Liver (tissue), 8 donors: ENCODE measurements at regions not wholly inside any gene's neighbourhood (a gene's known extent, or its start where the extent isn't known, plus 50 kb on each side); places are given as distances from the start of the nearest gene placed in this dataset.

Experiments
- DNase-seq: peaks from one replicate; pipeline ENCODE4 v3.0.0-alpha.2; 2017; ENCODE audit warnings: low spot score
- H3K27ac ChIP-seq, 2 donors: one replicate each; pipeline ENCODE4 v1.7.0; 2013; ENCODE audit warnings: inconsistent platforms in 2 of 2, low read length in 2 of 2, control low read depth in 1 of 2, low read depth in 1 of 2, mild to moderate bottlenecking in 1 of 2
- H3K27me3 ChIP-seq, 4 donors: one replicate each; pipeline versions ENCODE4 v1.6.1 to v1.7.0; 2013; ENCODE audit warnings: low read length in 3 of 4, inconsistent platforms in 1 of 4, mild to moderate bottlenecking in 1 of 4, moderate library complexity in 1 of 4; ENCODE audit not compliant: control insufficient read depth in 4 of 4, insufficient read depth in 4 of 4
- H3K36me3 ChIP-seq, 4 donors: one replicate each; pipeline versions ENCODE4 v1.6.1 to v1.7.0; 2013; ENCODE audit warnings: low read length in 3 of 4, mild to moderate bottlenecking in 3 of 4, low read depth in 1 of 4, moderate library complexity in 1 of 4; ENCODE audit not compliant: control insufficient read depth in 4 of 4, insufficient read depth in 3 of 4
- H3K4me1 ChIP-seq, 4 donors: one replicate each; pipeline versions ENCODE4 v1.6.1 to v1.7.0; 2013; ENCODE audit warnings: low read length in 3 of 4, mild to moderate bottlenecking in 3 of 4, moderate library complexity in 1 of 4; ENCODE audit not compliant: control insufficient read depth in 4 of 4, insufficient read depth in 4 of 4
- H3K4me3 ChIP-seq, 3 donors: one replicate each; pipeline versions ENCODE4 v1.6.1 to v1.7.0; 2013; ENCODE audit warnings: low read length in 3 of 3, control low read depth in 1 of 3, low read depth in 1 of 3, mild to moderate bottlenecking in 1 of 3
- H3K9ac ChIP-seq, 2 donors: one replicate each; pipeline ENCODE4 v1.7.0; 2013; ENCODE audit warnings: low read length in 2 of 2, mild to moderate bottlenecking in 2 of 2, moderate library complexity in 2 of 2, control low read depth in 1 of 2, low read depth in 1 of 2
- H3K9me3 ChIP-seq, 4 donors: one replicate each; pipeline versions ENCODE4 v1.6.1 to v1.7.0; 2013; ENCODE audit warnings: low read length in 3 of 4; ENCODE audit not compliant: control insufficient read depth in 4 of 4
- EGR1 ChIP-seq, 2 donors: IDR thresholded peaks; 2 replicates each; pipeline ENCODE4 v1.6.1; 2016 to 2018; ENCODE audit warnings: antibody characterized with exemption in 2 of 2, low read depth in 2 of 2
- GABPA ChIP-seq, 2 donors: IDR thresholded peaks in 1 of 2; conservative IDR thresholded peaks in 1 of 2; 2 replicates each; pipeline ENCODE4 v1.6.1; 2016; ENCODE audit warnings: antibody characterized with exemption in 2 of 2, mild to moderate bottlenecking in 1 of 2, moderate library complexity in 1 of 2
- HNF4A ChIP-seq, 2 donors: conservative IDR thresholded peaks; 2 replicates each; pipeline ENCODE4 v1.6.1; 2016; ENCODE audit warnings: antibody characterized with exemption in 2 of 2, mild to moderate bottlenecking in 2 of 2
- HNF4G ChIP-seq: IDR thresholded peaks from 2 replicates; pipeline ENCODE4 v1.6.1; 2016; ENCODE audit warnings: antibody characterized with exemption
- JUND ChIP-seq, 2 donors: IDR thresholded peaks; 2 replicates each; pipeline ENCODE4 v1.6.1; 2016; ENCODE audit warnings: antibody characterized with exemption in 2 of 2
- RAD21 ChIP-seq, 2 donors: IDR thresholded peaks; 2 replicates each; pipeline ENCODE4 v1.6.1; 2016; ENCODE audit warnings: antibody characterized with exemption in 2 of 2, mild to moderate bottlenecking in 2 of 2
- RXRA ChIP-seq, 2 donors: IDR thresholded peaks; 2 replicates each; pipeline ENCODE4 v1.6.1; 2017 to 2018; ENCODE audit warnings: antibody characterized with exemption in 2 of 2, mild to moderate bottlenecking in 1 of 2
- SP1 ChIP-seq: IDR thresholded peaks from 2 replicates; pipeline ENCODE4 v1.6.1; 2018; ENCODE audit warnings: antibody characterized with exemption, mild to moderate bottlenecking
- YY1 ChIP-seq: IDR thresholded peaks from 2 replicates; pipeline ENCODE4 v1.6.1; 2016; ENCODE audit warnings: antibody characterized with exemption, mild to moderate bottlenecking
- WGBS: extraction: QIAGEN DNeasy Blood & Tissue Kit; methylation state at CpG from one replicate; pipeline ENCODE4 v1.1.7; 2013; 5-methylcytosine and 5-hydroxymethylcytosine counted together
- TF ChIP-seq, protein P1 (sequence below): IDR thresholded peaks from 2 replicates; pipeline ENCODE4 v1.6.1; 2016; ENCODE audit warnings: antibody characterized with exemption
- TF ChIP-seq, protein P2 (sequence below): IDR thresholded peaks from 2 replicates; pipeline ENCODE4 v1.6.1; 2016; ENCODE audit warnings: antibody characterized with exemption
- TF ChIP-seq, protein P3 (sequence below): fragments of 150-350 bp; IDR thresholded peaks from 2 replicates; pipeline ENCODE4 v1.5.1; 2017; ENCODE audit warnings: improper control_type of control experiment, low read depth, low read length; ENCODE audit not compliant: missing input control
- TF ChIP-seq, protein P4 (sequence below): IDR thresholded peaks from 2 replicates; pipeline ENCODE4 v1.6.1; 2016; ENCODE audit warnings: antibody characterized with exemption, mild to moderate bottlenecking
- donor health status: healthy.
- donor health status: healthy.
- donor health status: healthy.
- donor health status: healthy.
- donor health status: healthy.

DNA sequence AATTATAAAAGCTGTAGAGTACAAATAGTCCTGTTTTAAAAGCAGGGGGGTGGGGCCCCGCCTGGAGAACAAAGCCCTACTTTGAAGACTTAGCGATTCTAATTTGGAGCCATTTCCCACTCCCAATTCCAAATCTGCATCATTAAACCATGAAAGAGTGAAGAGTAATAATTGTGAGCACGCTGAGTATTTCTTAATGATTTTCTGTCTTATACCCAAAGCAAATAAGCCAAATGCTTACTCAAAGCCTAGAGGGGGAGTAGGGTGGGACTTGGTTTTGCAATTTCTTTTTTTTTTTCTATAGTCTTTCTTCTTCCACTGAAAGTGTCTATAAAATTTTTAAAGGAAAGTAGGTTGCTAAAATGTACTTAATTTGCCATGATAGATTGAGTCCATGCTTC lies 470.1 kb downstream of the TOX3 start:
- Histone ChIP-seq H3K9me3 (no peaks in the 10 kb centered on the region), H3K4me3 (no peak overlapping the region), H3K36me3 (no peaks in the 10 kb centered on the region), H3K27ac (no peak overlapping the region), H3K4me1 (no peaks in the 10 kb centered on the region), H3K9ac (no peak overlapping the region), H3K27me3 (no peaks in the 10 kb centered on the region)
- DNase-seq, result no peak
- WGBS, result 84% methylated on average over 3 of the region's 3 CpGs
- TF ChIP-seq, protein P1, sequence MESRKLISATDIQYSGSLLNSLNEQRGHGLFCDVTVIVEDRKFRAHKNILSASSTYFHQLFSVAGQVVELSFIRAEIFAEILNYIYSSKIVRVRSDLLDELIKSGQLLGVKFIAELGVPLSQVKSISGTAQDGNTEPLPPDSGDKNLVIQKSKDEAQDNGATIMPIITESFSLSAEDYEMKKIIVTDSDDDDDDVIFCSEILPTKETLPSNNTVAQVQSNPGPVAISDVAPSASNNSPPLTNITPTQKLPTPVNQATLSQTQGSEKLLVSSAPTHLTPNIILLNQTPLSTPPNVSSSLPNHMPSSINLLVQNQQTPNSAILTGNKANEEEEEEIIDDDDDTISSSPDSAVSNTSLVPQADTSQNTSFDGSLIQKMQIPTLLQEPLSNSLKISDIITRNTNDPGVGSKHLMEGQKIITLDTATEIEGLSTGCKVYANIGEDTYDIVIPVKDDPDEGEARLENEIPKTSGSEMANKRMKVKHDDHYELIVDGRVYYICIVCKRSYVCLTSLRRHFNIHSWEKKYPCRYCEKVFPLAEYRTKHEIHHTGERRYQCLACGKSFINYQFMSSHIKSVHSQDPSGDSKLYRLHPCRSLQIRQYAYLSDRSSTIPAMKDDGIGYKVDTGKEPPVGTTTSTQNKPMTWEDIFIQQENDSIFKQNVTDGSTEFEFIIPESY, result no peak
- TF ChIP-seq, protein P2, sequence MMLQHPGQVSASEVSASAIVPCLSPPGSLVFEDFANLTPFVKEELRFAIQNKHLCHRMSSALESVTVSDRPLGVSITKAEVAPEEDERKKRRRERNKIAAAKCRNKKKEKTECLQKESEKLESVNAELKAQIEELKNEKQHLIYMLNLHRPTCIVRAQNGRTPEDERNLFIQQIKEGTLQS, result no peak
- TF ChIP-seq EGR1 (IDR thresholded peaks at IDR 0.05; ENCODE audit: low read depth in 2 of 2) (no peak), YY1 (no peak)
- TF ChIP-seq, protein P3, sequence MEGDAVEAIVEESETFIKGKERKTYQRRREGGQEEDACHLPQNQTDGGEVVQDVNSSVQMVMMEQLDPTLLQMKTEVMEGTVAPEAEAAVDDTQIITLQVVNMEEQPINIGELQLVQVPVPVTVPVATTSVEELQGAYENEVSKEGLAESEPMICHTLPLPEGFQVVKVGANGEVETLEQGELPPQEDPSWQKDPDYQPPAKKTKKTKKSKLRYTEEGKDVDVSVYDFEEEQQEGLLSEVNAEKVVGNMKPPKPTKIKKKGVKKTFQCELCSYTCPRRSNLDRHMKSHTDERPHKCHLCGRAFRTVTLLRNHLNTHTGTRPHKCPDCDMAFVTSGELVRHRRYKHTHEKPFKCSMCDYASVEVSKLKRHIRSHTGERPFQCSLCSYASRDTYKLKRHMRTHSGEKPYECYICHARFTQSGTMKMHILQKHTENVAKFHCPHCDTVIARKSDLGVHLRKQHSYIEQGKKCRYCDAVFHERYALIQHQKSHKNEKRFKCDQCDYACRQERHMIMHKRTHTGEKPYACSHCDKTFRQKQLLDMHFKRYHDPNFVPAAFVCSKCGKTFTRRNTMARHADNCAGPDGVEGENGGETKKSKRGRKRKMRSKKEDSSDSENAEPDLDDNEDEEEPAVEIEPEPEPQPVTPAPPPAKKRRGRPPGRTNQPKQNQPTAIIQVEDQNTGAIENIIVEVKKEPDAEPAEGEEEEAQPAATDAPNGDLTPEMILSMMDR, result no peak

DNA sequence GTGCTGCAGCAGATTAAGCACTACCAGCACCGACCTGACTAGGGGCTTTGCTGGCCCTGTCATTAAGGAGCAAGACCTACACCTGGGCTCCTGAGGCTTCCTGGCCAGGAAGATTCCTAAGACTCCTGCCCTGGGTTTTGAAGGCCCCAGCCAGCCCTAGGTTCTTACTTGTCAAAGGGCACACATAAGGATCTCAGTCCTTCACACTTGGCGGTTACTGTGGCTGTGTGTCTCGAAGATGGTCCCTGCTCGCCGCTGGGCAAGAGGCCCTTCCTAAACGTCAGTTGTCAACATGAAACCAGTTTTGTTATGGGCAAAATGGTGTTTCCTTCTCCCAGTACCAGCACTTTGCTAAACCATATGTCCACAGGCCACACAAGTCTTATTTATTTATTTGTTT lies 470.6 kb downstream of the TOX3 start:
- WGBS, result 89% methylated on average over 6 of the region's 6 CpGs
- Histone ChIP-seq H3K9me3 (no peaks in the 10 kb centered on the region), H3K9ac (no peak overlapping the region), H3K4me3 (no peak overlapping the region), H3K27me3 (no peaks in the 10 kb centered on the region), H3K36me3 (no peaks in the 10 kb centered on the region), H3K4me1 (no peaks in the 10 kb centered on the region), H3K27ac (no peak overlapping the region)
- no peak for DNase-seq
- TF ChIP-seq, protein P1, result no peak
- TF ChIP-seq, protein P4, sequence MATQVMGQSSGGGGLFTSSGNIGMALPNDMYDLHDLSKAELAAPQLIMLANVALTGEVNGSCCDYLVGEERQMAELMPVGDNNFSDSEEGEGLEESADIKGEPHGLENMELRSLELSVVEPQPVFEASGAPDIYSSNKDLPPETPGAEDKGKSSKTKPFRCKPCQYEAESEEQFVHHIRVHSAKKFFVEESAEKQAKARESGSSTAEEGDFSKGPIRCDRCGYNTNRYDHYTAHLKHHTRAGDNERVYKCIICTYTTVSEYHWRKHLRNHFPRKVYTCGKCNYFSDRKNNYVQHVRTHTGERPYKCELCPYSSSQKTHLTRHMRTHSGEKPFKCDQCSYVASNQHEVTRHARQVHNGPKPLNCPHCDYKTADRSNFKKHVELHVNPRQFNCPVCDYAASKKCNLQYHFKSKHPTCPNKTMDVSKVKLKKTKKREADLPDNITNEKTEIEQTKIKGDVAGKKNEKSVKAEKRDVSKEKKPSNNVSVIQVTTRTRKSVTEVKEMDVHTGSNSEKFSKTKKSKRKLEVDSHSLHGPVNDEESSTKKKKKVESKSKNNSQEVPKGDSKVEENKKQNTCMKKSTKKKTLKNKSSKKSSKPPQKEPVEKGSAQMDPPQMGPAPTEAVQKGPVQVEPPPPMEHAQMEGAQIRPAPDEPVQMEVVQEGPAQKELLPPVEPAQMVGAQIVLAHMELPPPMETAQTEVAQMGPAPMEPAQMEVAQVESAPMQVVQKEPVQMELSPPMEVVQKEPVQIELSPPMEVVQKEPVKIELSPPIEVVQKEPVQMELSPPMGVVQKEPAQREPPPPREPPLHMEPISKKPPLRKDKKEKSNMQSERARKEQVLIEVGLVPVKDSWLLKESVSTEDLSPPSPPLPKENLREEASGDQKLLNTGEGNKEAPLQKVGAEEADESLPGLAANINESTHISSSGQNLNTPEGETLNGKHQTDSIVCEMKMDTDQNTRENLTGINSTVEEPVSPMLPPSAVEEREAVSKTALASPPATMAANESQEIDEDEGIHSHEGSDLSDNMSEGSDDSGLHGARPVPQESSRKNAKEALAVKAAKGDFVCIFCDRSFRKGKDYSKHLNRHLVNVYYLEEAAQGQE, result no peak
- TF ChIP-seq JUND (IDR thresholded peaks at IDR 0.05) (no peak), HNF4A (conservative IDR thresholded peaks at IDR 0.05) (no peak), EGR1 (IDR thresholded peaks at IDR 0.05; ENCODE audit: low read depth in 2 of 2) (no peak), RXRA (IDR thresholded peaks at IDR 0.05) (no peak), GABPA (IDR thresholded peaks at IDR 0.05 in 1 of 2, conservative IDR thresholded peaks at IDR 0.05 in 1 of 2) (no peak), SP1 (no peak), YY1 (no peak), RAD21 (IDR thresholded peaks at IDR 0.05) (no peak), HNF4G (no peak)
- TF ChIP-seq, protein P2, result no peak
- TF ChIP-seq, protein P3, result no peak
